Neural progenitor cell (in vitro differentiated cells): ENCODE measurements at regions not wholly inside any gene's neighbourhood (a gene's known extent, or its start where the extent isn't known, plus 50 kb on each side); places are given as distances from the start of the nearest gene placed in this dataset.

Experiments used
- CTCF ChIP-seq: fragments of 200-600 bp; sonication (generic); IDR thresholded peaks from 2 replicates; pipeline ENCODE4 v1.5.1; 2017; ENCODE audit warnings: antibody characterized with exemption, mild to moderate bottlenecking
- EZH2 ChIP-seq: fragments of 200-600 bp; sonication (generic); IDR thresholded peaks from 2 replicates; pipeline ENCODE4 v1.6.1; 2017; ENCODE audit warnings: antibody characterized with exemption, mild to moderate bottlenecking, moderate library complexity
- EZH2phosphoT487 ChIP-seq: fragments of 200-600 bp; sonication (generic); IDR thresholded peaks from 2 replicates; pipeline ENCODE4 v1.6.1; 2017; ENCODE audit warnings: antibody characterized with exemption

GRCh38 chr6:120282005-120282404 lies 932.4 kb upstream of the MAN1A1 start:
- TF ChIP-seq CTCF (no peak), EZH2phosphoT487 (no peak), EZH2 (no peak)
